Ovary (tissue), 7 donors: ENCODE measurements at regions not wholly inside any gene's neighbourhood (a gene's known extent, or its start where the extent isn't known, plus 50 kb on each side); places are given as distances from the start of the nearest gene placed in this dataset.

Experiments
- DNase-seq, 5 donors: peaks; one replicate each; pipeline ENCODE4 v3.0.0-alpha.2; 2019 to 2020
- H3K27ac ChIP-seq, 2 donors: fragments of 200-600 bp; one replicate each; pipeline versions ENCODE4 v1.5.1 to v1.8.0; 2019 to 2022
- H3K27me3 ChIP-seq: fragments of 200-600 bp; one replicate; pipeline ENCODE4 v1.8.0; 2022
- H3K36me3 ChIP-seq: fragments of 200-600 bp; sonication (generic); one replicate; pipeline ENCODE4 v1.5.1; 2019
- H3K4me1 ChIP-seq: one replicate; pipeline ENCODE4 v1.8.1; 2013; ENCODE audit warnings: mild to moderate bottlenecking, moderate library complexity; ENCODE audit not compliant: insufficient read depth
- H3K4me3 ChIP-seq: fragments of 200-600 bp; sonication (generic); one replicate; pipeline ENCODE4 v1.5.1; 2017
- H3K9me3 ChIP-seq, 2 donors: fragments of 200-600 bp in 1 of 2; sonication (generic) in 1 of 2; one replicate each; pipeline versions ENCODE4 v1.5.1 to v1.8.1; 2013 to 2019; ENCODE audit warnings: mild to moderate bottlenecking in 1 of 2, moderate library complexity in 1 of 2
- CTCF ChIP-seq, 3 donors: fragments of 450-650 bp in 2 of 3; fragments of 200-600 bp in 1 of 3; IDR thresholded peaks; one replicate each; pipeline versions ENCODE4 v1.5.1 to v1.8.0; 2016 to 2022; ENCODE audit warnings: antibody characterized with exemption in 3 of 3, mild to moderate bottlenecking in 1 of 3
- EP300 ChIP-seq: sonication (generic); formaldehyde crosslinking; IDR thresholded peaks from one replicate; pipeline ENCODE4 v1.6.1; 2017; ENCODE audit warnings: antibody characterized with exemption
- POLR2A ChIP-seq: fragments of 450-650 bp; IDR thresholded peaks from one replicate; pipeline ENCODE4 v1.6.1; 2017; ENCODE audit warnings: antibody characterized with exemption, mild to moderate bottlenecking, moderate library complexity
- WGBS, 3 donors: extraction: QIAGEN DNeasy Blood & Tissue Kit in 1 of 3; methylation state at CpG; one replicate each; pipeline versions ENCODE4 v1.1.5 to v1.1.7; 2013 to 2017; 5-methylcytosine and 5-hydroxymethylcytosine counted together
- intact Hi-C, 4 donors: fragments of 100-400 bp; cut with DNase I; formaldehyde crosslinking; loops; one replicate each; pipeline versions ENCODE4 v1.11.0 to v1.15.1; 2022 to 2023
- donor health status: DM: no; HTN: no; CAD: no; lungs with moderate emphysema.
- donor health status: DM: no; HTN: no; CAD: no.
- donor health status: Bipolar disorder and iron deficiency.
- donor health status: DM: no; HTN: no; CAD: no.
- donor health status: DM: yes; HTN: yes; CAD: no.

GRCh38 chr4:124583797-124584196 lies 128.7 kb downstream of the ANKRD50 start:
- DNase-seq: no peak
- Histone ChIP-seq H3K4me1 (no peaks in the 10 kb centered on the region), H3K27ac (no peak overlapping the region), H3K4me3 (no peak overlapping the region), H3K27me3 (no peaks in the 10 kb centered on the region), H3K36me3 (no peaks in the 10 kb centered on the region), H3K9me3 (no peaks in the 10 kb centered on the region)
- intact Hi-C loops: no loop called here
- WGBS, 3 donors: 96 to 100% (median 99%) methylated on average over 1 of the region's 1 CpG
- TF ChIP-seq CTCF (IDR thresholded peaks at IDR 0.05): no peak
- no peak for TF ChIP-seq POLR2A
- no peak for TF ChIP-seq EP300

GRCh38 chr4:124589786-124590185 lies 122.7 kb downstream of the ANKRD50 start:
- no peak for DNase-seq
- intact Hi-C loops: loop anchor here in 1 of 4 donors (5.0 kb wide), 1 partner anchor 253 kb away; no protein-coding TSS in a partner anchor
- Histone ChIP-seq H3K4me3 (no peak overlapping the region), H3K27ac (no peak overlapping the region), H3K27me3 (no peaks in the 10 kb centered on the region), H3K9me3 (no peaks in the 10 kb centered on the region), H3K36me3 (no peaks in the 10 kb centered on the region), H3K4me1 (no peaks in the 10 kb centered on the region)
- TF ChIP-seq EP300 (no peak), POLR2A (no peak)
- WGBS, 3 donors: 92 to 97% (median 93%) methylated on average over 1 of the region's 1 CpG

GRCh38 chr4:124590480-124590879 lies 122.1 kb downstream of the ANKRD50 start:
- no peak for TF ChIP-seq EP300
- TF ChIP-seq POLR2A: no peak
- no peak for TF ChIP-seq CTCF (IDR thresholded peaks at IDR 0.05)
- H3K4me3 ChIP-seq: no peak overlapping the region
- no peaks in the 10 kb centered on the region for H3K36me3 ChIP-seq
- no peaks in the 10 kb centered on the region for H3K27me3 ChIP-seq
- DNase-seq: no peak
- intact Hi-C loops: loop anchor here in 1 of 4 donors (5.0 kb wide), 1 partner anchor 252 kb away; no protein-coding TSS in a partner anchor
- no peak overlapping the region for H3K27ac ChIP-seq
- H3K9me3 ChIP-seq: no peaks in the 10 kb centered on the region
- H3K4me1 ChIP-seq: no peaks in the 10 kb centered on the region

- H3K4me1 ChIP-seq: no peaks in the 10 kb centered on the region
- no peak for DNase-seq
- H3K9me3 ChIP-seq: no peaks in the 10 kb centered on the region
- H3K4me3 ChIP-seq: no peak overlapping the region
- H3K36me3 ChIP-seq: no peaks in the 10 kb centered on the region
- WGBS, 3 donors: 79 to 87% (median 82%) methylated on average over 2 of the region's 2 CpGs
- TF ChIP-seq CTCF (IDR thresholded peaks at IDR 0.05): no peak
- TF ChIP-seq POLR2A: no peak
- no peak for TF ChIP-seq EP300
- no peaks in the 10 kb centered on the region for H3K27me3 ChIP-seq
- intact Hi-C loops: loop anchor here in 1 of 4 donors (5.0 kb wide), 1 partner anchor 251 kb away; no protein-coding TSS in a partner anchor
- H3K27ac ChIP-seq: no peak overlapping the region
Observed at GRCh38 chr4:124591637-124592036, 120.9 kb downstream of the ANKRD50 start.

- 96 to 100% (median 96%) methylated on average over 2 of the region's 2 CpGs for WGBS, 3 donors
- no peaks in the 10 kb centered on the region for H3K27me3 ChIP-seq
- H3K4me3 ChIP-seq: no peak overlapping the region
- DNase-seq: no peak
- intact Hi-C loops: loop anchor here in 1 of 4 donors (5.0 kb wide), 1 partner anchor 249 kb away; no protein-coding TSS in a partner anchor
- H3K36me3 ChIP-seq: no peaks in the 10 kb centered on the region
- H3K27ac ChIP-seq: no peak overlapping the region
- H3K4me1 ChIP-seq: no peaks in the 10 kb centered on the region
- TF ChIP-seq POLR2A: no peak
- H3K9me3 ChIP-seq: no peaks in the 10 kb centered on the region
Observed at GRCh38 chr4:124593494-124593893, 119.0 kb downstream of the ANKRD50 start.
